Bronchial epithelial cell (primary cell): ENCODE measurements at regions not wholly inside any gene's neighbourhood (a gene's known extent, or its start where the extent isn't known, plus 50 kb on each side); places are given as distances from the start of the nearest gene placed in this dataset.
A peak's percentile ranks its signal among the peaks of the same experiment; 100 is the strongest.

ENCODE experiments used
- DNase-seq: peaks from one replicate; pipeline ENCODE4 v3.0.0-alpha.2; 2010; ENCODE audit warnings: low read depth
- FAIRE-seq: peaks from 2 replicates; lab custom pipeline; 2011; peaks lifted over from hg19 to GRCh38; lab: Jason Lieb, UNC
- H3K27me3 ChIP-seq: 2 replicates; pipeline ENCODE4 v1.5.1; 2011; ENCODE audit warnings: low read length; ENCODE audit not compliant: control insufficient read depth, insufficient read depth
- H3K36me3 ChIP-seq: 2 replicates; pipeline ENCODE4 v1.5.1; 2011; ENCODE audit warnings: low read length; ENCODE audit not compliant: control insufficient read depth, insufficient read depth
- H3K4me3 ChIP-seq: 2 replicates; pipeline ENCODE4 v1.5.1; 2011; ENCODE audit warnings: mild to moderate bottlenecking, low read depth, low read length, control low read depth
- CTCF ChIP-seq: IDR thresholded peaks from 2 replicates; pipeline ENCODE4 v1.5.1; 2011; ENCODE audit warnings: mild to moderate bottlenecking, moderate library complexity, low read length, control low read depth, inconsistent platforms; ENCODE audit not compliant: insufficient read depth, severe bottlenecking

GRCh38 chr13:108560093-108560492 lies 69.3 kb upstream of the MYO16 start:
- no peak for DNase-seq
- Histone ChIP-seq H3K4me3 (no peak overlapping the region), H3K27me3 (no peaks in the 10 kb centered on the region), H3K36me3 (no peaks in the 10 kb centered on the region)
- TF ChIP-seq CTCF: no peak
- no peak for FAIRE-seq

GRCh38 chr13:108561149-108561548 lies 68.3 kb upstream of the MYO16 start:
- no peak overlapping the region for H3K4me3 ChIP-seq
- TF ChIP-seq CTCF: no peak
- FAIRE-seq (no peak), DNase-seq (no peak)
- no peaks in the 10 kb centered on the region for H3K36me3 ChIP-seq
- no peaks in the 10 kb centered on the region for H3K27me3 ChIP-seq

- FAIRE-seq (no peak), DNase-seq (no peak)
- TF ChIP-seq CTCF: no peak
- H3K4me3 ChIP-seq: no peak overlapping the region
- no peaks in the 10 kb centered on the region for H3K27me3 ChIP-seq
- no peaks in the 10 kb centered on the region for H3K36me3 ChIP-seq
These were observed 62.8 kb upstream of the MYO16 start for GRCh38 chr13:108566413-108567170.

GRCh38 chr13:108572782-108573211 lies 56.6 kb upstream of the MYO16 start:
- peak; percentile 42 for DNase-seq
- TF ChIP-seq CTCF: no peak
- H3K27me3 ChIP-seq: no peaks in the 10 kb centered on the region
- H3K36me3 ChIP-seq: no peaks in the 10 kb centered on the region
- FAIRE-seq: peak; percentile 43
- H3K4me3 ChIP-seq: no peak overlapping the region

GRCh38 chr13:108573455-108573854 lies 56.0 kb upstream of the MYO16 start:
- Histone ChIP-seq H3K36me3 (no peaks in the 10 kb centered on the region), H3K27me3 (no peaks in the 10 kb centered on the region), H3K4me3 (no peak overlapping the region)
- DNase-seq: no peak
- FAIRE-seq: no peak
- TF ChIP-seq CTCF: no peak

- Histone ChIP-seq H3K36me3 (no peaks in the 10 kb centered on the region), H3K4me3 (no peak overlapping the region), H3K27me3 (no peaks in the 10 kb centered on the region)
- DNase-seq: no peak
- FAIRE-seq: no peak
- no peak for TF ChIP-seq CTCF
These were observed 54.6 kb upstream of the MYO16 start for GRCh38 chr13:108574856-108575255.
